PC-9 (cell line): ENCODE measurements at regions not wholly inside any gene's neighbourhood (a gene's known extent, or its start where the extent isn't known, plus 50 kb on each side); places are given as distances from the start of the nearest gene placed in this dataset.

ENCODE experiments used
- CTCF ChIP-seq: fragments of 200-600 bp; sonication (generic); conservative IDR thresholded peaks from 2 replicates; pipeline ENCODE4 v1.6.1; 2017; ENCODE audit warnings: mixed run types, antibody characterized with exemption, mild to moderate bottlenecking, moderate library complexity
- EZH2 ChIP-seq: fragments of 200-600 bp; sonication (generic); IDR thresholded peaks from 2 replicates; pipeline ENCODE4 v1.8.0; 2017; ENCODE audit warnings: antibody characterized with exemption, low read depth

- TF ChIP-seq CTCF, result no peak
- no peak for TF ChIP-seq EZH2
Measured at GRCh38 chr13:74755065-74755464, 620.9 kb upstream of the KLF12 start.
